ENCODE measurements at regions not wholly inside any gene's neighbourhood (a gene's known extent, or its start where the extent isn't known, plus 50 kb on each side); places are given as distances from the start of the nearest gene placed in this dataset.

- POLR2A ChIA-PET, result no interaction called here
- no peak for ATAC-seq
- DNase-seq, result no peak
These were observed 582.4 kb upstream of the FZD8 start for GRCh38 chr10:36224431-36224985.

GRCh38 chr10:36221101-36221500, 579.0 kb upstream of the FZD8 start:
- intact Hi-C loops (cut with micrococcal nuclease), result no loop called here
- H3K4me3 Mint-ChIP-seq, result no peak overlapping the region
- no peaks in the 10 kb centered on the region for H3K27me3 Mint-ChIP-seq
- H3K27ac Mint-ChIP-seq, result no peak overlapping the region
- CTCF ChIA-PET, result no interaction called here
- no peaks in the 10 kb centered on the region for H3K4me1 Mint-ChIP-seq (ENCODE audit: low read depth)
- POLR2A ChIA-PET, result no interaction called here
- TF ChIP-seq CTCF (IDR thresholded peaks at IDR 0.05), result no peak
- no peaks in the 10 kb centered on the region for H3K36me3 Mint-ChIP-seq (ENCODE audit: low read depth)
- H3K9me3 Mint-ChIP-seq, result peaks cover 7% of the 10 kb centered on the region
- no peak for DNase-seq
- no peak for ATAC-seq

More at GRCh38 chr10:36224431-36224985, 582.4 kb upstream of the FZD8 start:
- intact Hi-C loops (cut with micrococcal nuclease), result no loop called here
- no peaks in the 10 kb centered on the region for H3K27me3 Mint-ChIP-seq
- TF ChIP-seq CTCF (IDR thresholded peaks at IDR 0.05), result no peak
- no peak overlapping the region for H3K4me3 Mint-ChIP-seq
- H3K4me1 Mint-ChIP-seq (ENCODE audit: low read depth), result no peaks in the 10 kb centered on the region
- no peaks in the 10 kb centered on the region for H3K36me3 Mint-ChIP-seq (ENCODE audit: low read depth)
- peaks cover 8% of the 10 kb centered on the region for H3K9me3 Mint-ChIP-seq
- H3K27ac Mint-ChIP-seq, result no peak overlapping the region
- CTCF ChIA-PET, result no interaction called here

- peaks cover 7% of the 10 kb centered on the region for H3K9me3 Mint-ChIP-seq
- intact Hi-C loops (cut with micrococcal nuclease), result no loop called here
- H3K27me3 Mint-ChIP-seq, result no peaks in the 10 kb centered on the region
- H3K4me3 Mint-ChIP-seq, result no peak overlapping the region
- TF ChIP-seq CTCF (IDR thresholded peaks at IDR 0.05), result no peak
- ATAC-seq (no peak), DNase-seq (no peak)
- H3K27ac Mint-ChIP-seq, result no peak overlapping the region
- CTCF ChIA-PET, result no interaction called here
- POLR2A ChIA-PET, result no interaction called here
- no peaks in the 10 kb centered on the region for H3K4me1 Mint-ChIP-seq (ENCODE audit: low read depth)
- H3K36me3 Mint-ChIP-seq (ENCODE audit: low read depth), result no peaks in the 10 kb centered on the region
These were observed 578.1 kb upstream of the FZD8 start for GRCh38 chr10:36220151-36220550.

GRCh38 chr10:36211856-36212255, 569.8 kb upstream of the FZD8 start:
- Mint-ChIP-seq H3K4me1 (ENCODE audit: low read depth) (no peaks in the 10 kb centered on the region), H3K9me3 (peaks cover 2% of the 10 kb centered on the region), H3K27me3 (no peaks in the 10 kb centered on the region), H3K4me3 (no peak overlapping the region), H3K36me3 (ENCODE audit: low read depth) (no peaks in the 10 kb centered on the region), H3K27ac (no peak overlapping the region)
- no peak for TF ChIP-seq CTCF (IDR thresholded peaks at IDR 0.05)
- POLR2A ChIA-PET, result no interaction called here
- intact Hi-C loops (cut with micrococcal nuclease), result no loop called here
- ATAC-seq, result no peak
- no peak for DNase-seq
- CTCF ChIA-PET, result no interaction called here

GRCh38 chr10:36209480-36209879, 567.4 kb upstream of the FZD8 start:
- H3K4me3 Mint-ChIP-seq, result no peak overlapping the region
- H3K4me1 Mint-ChIP-seq (ENCODE audit: low read depth), result no peaks in the 10 kb centered on the region
- no peaks in the 10 kb centered on the region for H3K27me3 Mint-ChIP-seq
- H3K27ac Mint-ChIP-seq, result no peak overlapping the region
- TF ChIP-seq CTCF (IDR thresholded peaks at IDR 0.05), result no peak
- H3K36me3 Mint-ChIP-seq (ENCODE audit: low read depth), result no peaks in the 10 kb centered on the region
- ChIA-PET POLR2A (no interaction called here), CTCF (no interaction called here)
- H3K9me3 Mint-ChIP-seq, result peaks cover 8% of the 10 kb centered on the region
- intact Hi-C loops (cut with micrococcal nuclease), result no loop called here
- DNase-seq (no peak), ATAC-seq (no peak)
